ENCODE measurements at regions not wholly inside any gene's neighbourhood (a gene's known extent, or its start where the extent isn't known, plus 50 kb on each side); places are given as distances from the start of the nearest gene placed in this dataset.

- TF ChIP-seq CTCF (IDR thresholded peaks at IDR 0.05), result no peak
- no peak for TF ChIP-seq POLR2A (IDR thresholded peaks at IDR 0.05)
- no peak for TF ChIP-seq POLR2AphosphoS5 (IDR thresholded peaks at IDR 0.05)
Observed at GRCh38 chr21:27681038-27681437, 714.1 kb upstream of the ADAMTS5 start.

Measured in transverse colon (tissue), 4 donors.